Testis (tissue), 2 donors: ENCODE measurements at regions not wholly inside any gene's neighbourhood (a gene's known extent, or its start where the extent isn't known, plus 50 kb on each side); places are given as distances from the start of the nearest gene placed in this dataset.

Experiments
- CTCF ChIP-seq, 3 experiments: fragments of 450-650 bp in 2 of 3; fragments of 200-600 bp in 1 of 3; sonication (generic) in 1 of 3; IDR thresholded peaks; one replicate each; pipeline ENCODE4 v1.5.1; 2016 to 2019; ENCODE audit warnings: antibody characterized with exemption in 3 of 3, mild to moderate bottlenecking in 2 of 3, moderate library complexity in 1 of 3
- POLR2A ChIP-seq: fragments of 450-650 bp; IDR thresholded peaks from one replicate; pipeline ENCODE4 v1.6.1; 2017; ENCODE audit warnings: antibody characterized with exemption, mild to moderate bottlenecking, moderate library complexity

GRCh38 chr1:99361406-99361805 is 97.1 kb downstream of the PLPPR4 start:
- no peak for TF ChIP-seq CTCF (IDR thresholded peaks at IDR 0.05)
- no peak for TF ChIP-seq POLR2A
